ENCODE measurements at regions not wholly inside any gene's neighbourhood (a gene's known extent, or its start where the extent isn't known, plus 50 kb on each side); places are given as distances from the start of the nearest gene placed in this dataset.
"Not testable (repeated sequence)": the region's sequence is repeated elsewhere in the genome, so short reads cannot be mapped to it uniquely, and the experiment has no call there.

- TF ChIP-seq POLR2AphosphoS5 (IDR thresholded peaks at IDR 0.05; ENCODE audit: low read depth, low read length), result no peak
- no peak for TF ChIP-seq POLR2A (IDR thresholded peaks at IDR 0.05; ENCODE audit: low read depth, low read length)
- TF ChIP-seq TAF1 (IDR thresholded peaks at IDR 0.05; ENCODE audit: borderline replicate concordance, low read depth, low read length), result no peak
- FAIRE-seq, result no peak
- no peak for DNase-seq (ENCODE audit: insufficient read length)
These were observed 198.7 kb upstream of the ADAMTS3 start for GRCh38 chr4:72767618-72768302.

GRCh38 chr4:72765788-72766187 lies 196.8 kb upstream of the ADAMTS3 start:
- FAIRE-seq; DNase-seq (ENCODE audit: insufficient read length): not testable (repeated sequence)

GRCh38 chr4:72761368-72762038 lies 192.5 kb upstream of the ADAMTS3 start:
- no peak for TF ChIP-seq POLR2AphosphoS5 (IDR thresholded peaks at IDR 0.05; ENCODE audit: low read depth, low read length)
- TF ChIP-seq POLR2A (IDR thresholded peaks at IDR 0.05; ENCODE audit: low read depth, low read length), result no peak
- DNase-seq (ENCODE audit: insufficient read length) (no peak), FAIRE-seq (no peak)

GRCh38 chr4:72753414-72753813 lies 184.4 kb upstream of the ADAMTS3 start:
- not testable (repeated sequence) for FAIRE-seq; DNase-seq (ENCODE audit: insufficient read length)

- FAIRE-seq, result no peak
- TF ChIP-seq POLR2A (IDR thresholded peaks at IDR 0.05; ENCODE audit: low read depth, low read length) (no peak), TAF1 (IDR thresholded peaks at IDR 0.05; ENCODE audit: borderline replicate concordance, low read depth, low read length) (no peak), POLR2AphosphoS5 (IDR thresholded peaks at IDR 0.05; ENCODE audit: low read depth, low read length) (no peak)
- no peak for DNase-seq (ENCODE audit: insufficient read length)
These were observed 175.2 kb upstream of the ADAMTS3 start for GRCh38 chr4:72744103-72744725.

GRCh38 chr4:72743078-72743477 lies 174.1 kb upstream of the ADAMTS3 start:
- no peak for TF ChIP-seq TAF1 (IDR thresholded peaks at IDR 0.05; ENCODE audit: borderline replicate concordance, low read depth, low read length)
- TF ChIP-seq POLR2A (IDR thresholded peaks at IDR 0.05; ENCODE audit: low read depth, low read length), result no peak
- no peak for TF ChIP-seq POLR2AphosphoS5 (IDR thresholded peaks at IDR 0.05; ENCODE audit: low read depth, low read length)
- DNase-seq (ENCODE audit: insufficient read length) (no peak), FAIRE-seq (no peak)

- no peak for TF ChIP-seq POLR2AphosphoS5 (IDR thresholded peaks at IDR 0.05; ENCODE audit: low read depth, low read length)
- TF ChIP-seq TAF1 (IDR thresholded peaks at IDR 0.05; ENCODE audit: borderline replicate concordance, low read depth, low read length), result no peak
- no peak for TF ChIP-seq POLR2A (IDR thresholded peaks at IDR 0.05; ENCODE audit: low read depth, low read length)
- no peak for DNase-seq (ENCODE audit: insufficient read length)
- FAIRE-seq, result no peak
These were observed 146.3 kb upstream of the ADAMTS3 start for GRCh38 chr4:72715299-72715698.

- DNase-seq (ENCODE audit: insufficient read length) (no peak), FAIRE-seq (no peak)
- TF ChIP-seq TAF1 (IDR thresholded peaks at IDR 0.05; ENCODE audit: borderline replicate concordance, low read depth, low read length), result no peak
- no peak for TF ChIP-seq POLR2AphosphoS5 (IDR thresholded peaks at IDR 0.05; ENCODE audit: low read depth, low read length)
- no peak for TF ChIP-seq POLR2A (IDR thresholded peaks at IDR 0.05; ENCODE audit: low read depth, low read length)
These were observed 145.7 kb upstream of the ADAMTS3 start for GRCh38 chr4:72714482-72715279.

GRCh38 chr4:72712997-72713396 lies 144.0 kb upstream of the ADAMTS3 start:
- DNase-seq (ENCODE audit: insufficient read length) (no peak), FAIRE-seq (no peak)
- TF ChIP-seq POLR2A (IDR thresholded peaks at IDR 0.05; ENCODE audit: low read depth, low read length) (no peak), TAF1 (IDR thresholded peaks at IDR 0.05; ENCODE audit: borderline replicate concordance, low read depth, low read length) (no peak), POLR2AphosphoS5 (IDR thresholded peaks at IDR 0.05; ENCODE audit: low read depth, low read length) (no peak)

- DNase-seq (ENCODE audit: insufficient read length) (no peak), FAIRE-seq (no peak)
- TF ChIP-seq POLR2A (IDR thresholded peaks at IDR 0.05; ENCODE audit: low read depth, low read length) (no peak), TAF1 (IDR thresholded peaks at IDR 0.05; ENCODE audit: borderline replicate concordance, low read depth, low read length) (no peak)
These were observed 140.5 kb upstream of the ADAMTS3 start for GRCh38 chr4:72709475-72709874.

GRCh38 chr4:72706684-72707083 lies 137.7 kb upstream of the ADAMTS3 start:
- TF ChIP-seq POLR2AphosphoS5 (IDR thresholded peaks at IDR 0.05; ENCODE audit: low read depth, low read length), result no peak
- TF ChIP-seq TAF1 (IDR thresholded peaks at IDR 0.05; ENCODE audit: borderline replicate concordance, low read depth, low read length), result no peak
- no peak for TF ChIP-seq POLR2A (IDR thresholded peaks at IDR 0.05; ENCODE audit: low read depth, low read length)
- FAIRE-seq, result no peak
- DNase-seq (ENCODE audit: insufficient read length), result no peak

GRCh38 chr4:72704925-72705640 lies 136.1 kb upstream of the ADAMTS3 start:
- FAIRE-seq; DNase-seq (ENCODE audit: insufficient read length): not testable (repeated sequence)
